GM19395 (cell line): ENCODE measurements at regions not wholly inside any gene's neighbourhood (a gene's known extent, or its start where the extent isn't known, plus 50 kb on each side); places are given as distances from the start of the nearest gene placed in this dataset.
A peak's percentile ranks its signal among the peaks of the same experiment; 100 is the strongest.
"Not testable (repeated sequence)": the region's sequence is repeated elsewhere in the genome, so short reads cannot be mapped to it uniquely, and the experiment has no call there.

Source experiments
- ATAC-seq: cut with Tn5 transposase; IDR thresholded peaks from one replicate; pipeline ENCODE4 v1.9.1; 2021; ENCODE audit warnings: mild to moderate bottlenecking, moderate library complexity; ENCODE audit not compliant: unreplicated experiment

DNA sequence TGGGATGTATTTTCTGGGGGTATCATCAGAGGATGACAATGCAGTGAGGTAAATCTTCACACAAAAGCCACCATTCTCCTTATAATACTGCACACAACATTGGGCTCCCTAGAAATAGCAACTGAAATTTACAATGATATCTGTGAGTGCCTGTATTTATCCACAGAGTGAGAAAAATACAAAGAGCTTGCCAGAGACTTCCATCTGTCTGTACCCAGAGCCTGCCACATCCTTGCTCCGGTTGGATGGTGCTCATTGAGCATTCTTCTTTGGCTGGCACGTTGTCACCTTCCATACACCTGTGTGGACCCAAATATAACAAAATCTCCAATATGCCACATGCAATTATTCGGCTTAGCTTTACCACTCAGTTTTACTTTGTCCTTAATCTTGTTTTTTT lies 189.5 kb upstream of the UFM1 start:
- ATAC-seq, result no peak

DNA sequence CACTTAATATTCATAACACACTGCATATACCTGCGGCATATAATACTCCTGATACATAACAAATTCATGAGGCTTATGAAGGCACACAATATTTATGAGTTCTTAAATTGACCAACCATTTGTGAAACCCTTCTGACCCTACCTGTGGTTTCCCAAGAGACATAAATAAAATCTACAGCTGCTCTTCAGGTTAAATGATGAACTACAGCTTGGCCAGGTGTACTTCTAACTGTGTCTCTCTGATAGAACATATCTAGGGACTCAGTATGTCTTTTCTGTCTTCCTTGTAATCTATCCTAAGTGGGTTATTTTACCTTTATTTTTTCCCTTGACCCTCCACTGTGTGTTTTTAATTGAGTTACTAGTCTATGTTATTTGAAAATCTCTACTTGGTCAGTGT lies 189.9 kb upstream of the UFM1 start:
- ATAC-seq, result no peak

DNA sequence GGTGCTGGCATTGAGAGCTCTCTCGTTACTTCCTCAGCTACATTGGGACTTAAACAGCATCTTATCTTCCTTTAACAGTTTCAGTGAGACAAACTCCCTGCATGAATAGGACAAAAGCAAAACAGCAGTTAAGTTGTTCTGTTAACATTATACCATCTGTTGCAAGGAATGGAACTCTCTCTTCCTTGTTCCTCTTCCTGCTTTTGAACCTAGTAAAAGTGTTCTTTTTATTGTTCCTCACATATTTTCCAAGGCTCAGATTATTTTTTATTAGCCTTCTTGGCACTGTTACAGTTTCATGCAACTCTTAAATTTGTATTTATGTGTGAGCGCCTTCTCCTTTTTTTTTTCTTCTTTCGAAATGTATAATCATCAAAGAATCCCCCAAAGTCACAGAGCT lies 202.6 kb upstream of the UFM1 start:
- no peak for ATAC-seq

DNA sequence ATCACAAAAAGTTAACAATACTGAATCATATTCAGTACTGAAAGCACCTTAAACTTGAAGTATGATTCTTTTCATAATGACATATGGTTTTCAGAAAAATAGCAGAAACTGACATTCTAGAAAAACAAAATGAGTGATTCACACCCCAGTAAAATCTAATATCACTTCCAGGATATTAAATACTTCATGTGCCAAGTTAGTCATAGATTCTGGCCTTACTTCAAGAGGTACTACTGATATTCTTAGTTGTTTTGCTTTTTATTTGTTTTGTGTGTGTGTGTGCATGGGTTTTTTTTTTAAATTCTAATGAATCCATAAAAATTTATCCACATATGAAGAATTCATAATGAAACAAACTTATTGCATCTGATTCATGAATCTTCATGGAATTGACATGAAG lies 207.9 kb upstream of the UFM1 start:
- ATAC-seq, result no peak

DNA sequence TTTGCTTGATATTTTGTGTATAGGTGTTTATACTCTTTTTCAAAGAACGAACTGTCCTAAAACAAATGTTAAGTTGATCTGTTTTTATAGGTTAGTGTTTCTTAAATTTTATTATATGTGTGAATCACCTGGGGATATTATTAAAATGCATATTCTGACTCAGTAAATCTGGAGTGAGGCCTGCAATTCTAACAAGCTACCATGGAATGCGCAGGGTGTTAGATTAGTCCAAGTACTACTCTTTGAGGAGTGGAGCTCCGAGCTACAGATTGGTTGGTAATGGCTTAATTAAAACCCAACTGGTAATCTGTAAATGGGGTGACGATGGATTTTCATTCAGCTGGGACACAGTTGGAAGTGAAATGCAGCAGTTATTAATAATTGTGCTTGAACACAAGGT lies 214.1 kb upstream of the UFM1 start:
- ATAC-seq, result no peak

DNA sequence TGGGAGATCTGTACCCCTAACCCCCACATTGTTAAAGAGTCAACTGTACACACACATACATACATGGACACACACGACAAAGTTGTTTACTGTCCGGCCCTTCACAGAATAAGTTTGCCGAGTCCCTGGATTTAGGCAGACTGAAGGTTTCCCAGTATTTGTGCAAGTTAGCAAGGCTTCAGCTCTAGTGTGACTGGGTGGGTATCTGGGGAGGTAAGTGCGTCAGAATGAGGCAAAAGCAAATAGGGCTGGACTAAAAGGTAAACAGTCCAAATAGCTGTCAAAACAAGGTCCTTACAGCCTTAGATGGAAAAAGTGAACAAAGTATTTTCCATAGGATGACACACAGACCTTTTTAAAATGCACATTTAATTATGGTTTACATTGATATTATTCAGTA lies 228.4 kb upstream of the UFM1 start:
- ATAC-seq, result no peak

DNA sequence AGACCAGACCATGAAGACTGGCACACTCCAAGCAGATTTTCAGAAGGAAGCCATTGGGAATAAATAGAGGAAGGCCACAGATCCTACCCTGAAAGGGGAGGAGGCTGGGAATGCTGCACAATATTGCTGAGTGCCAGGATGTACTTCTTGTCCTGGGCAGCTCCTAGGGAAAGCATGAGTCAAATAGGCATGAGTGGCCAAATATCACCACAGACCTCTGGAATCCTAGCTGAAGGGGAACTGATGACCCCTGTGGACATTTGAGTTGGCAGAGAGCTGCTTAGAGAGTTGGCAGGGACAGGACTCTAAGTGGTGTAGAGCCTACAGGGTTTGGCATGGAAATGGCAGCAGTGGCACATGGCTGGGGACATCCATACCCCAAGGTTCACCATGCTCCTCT lies 234.3 kb upstream of the TRPC4 start:
- no peak for ATAC-seq

DNA sequence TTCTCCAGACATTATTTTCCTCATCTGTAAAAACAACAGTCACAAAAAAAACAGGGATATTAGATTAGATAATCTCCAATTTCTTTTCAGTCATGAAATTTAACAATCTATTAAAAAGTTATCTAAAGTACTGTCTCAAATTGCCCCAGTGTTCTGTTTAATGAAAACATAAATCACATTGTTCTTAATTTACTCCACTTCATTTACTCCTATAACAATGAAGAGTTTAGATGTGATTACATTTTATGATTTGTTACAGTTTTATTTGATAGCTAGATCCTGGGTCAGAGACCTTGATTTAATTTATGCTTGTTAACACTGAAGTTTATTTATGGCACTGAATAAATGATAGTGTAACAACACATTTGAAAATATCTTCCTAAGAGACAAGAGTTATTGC lies 230.2 kb upstream of the TRPC4 start:
- ATAC-seq, result no peak

DNA sequence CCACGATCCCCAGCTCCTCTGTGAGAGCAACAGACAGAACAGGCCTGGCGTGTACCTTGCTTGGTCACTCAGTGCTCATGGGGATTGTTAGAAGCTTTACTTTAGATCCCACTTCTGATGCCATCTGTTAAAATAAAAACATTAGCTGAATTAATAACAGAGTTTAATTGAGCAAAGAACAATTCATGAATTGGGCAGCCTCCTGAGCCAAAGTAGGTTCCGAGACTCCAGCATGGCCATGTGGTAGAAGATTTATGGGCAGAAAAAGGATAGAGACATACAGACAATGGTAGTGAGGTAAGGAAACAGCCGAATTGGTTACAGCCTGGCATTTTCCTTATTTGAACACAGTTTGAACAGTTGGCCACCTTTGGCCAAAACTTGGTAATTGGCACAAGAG lies 223.9 kb upstream of the TRPC4 start:
- no peak for ATAC-seq

- ATAC-seq, result no peak
These were observed 221.3 kb upstream of the TRPC4 start for GRCh38 chr13:38090913-38091312.

- ATAC-seq, result no peak
These were observed 217.1 kb upstream of the TRPC4 start for GRCh38 chr13:38086721-38087120.

DNA sequence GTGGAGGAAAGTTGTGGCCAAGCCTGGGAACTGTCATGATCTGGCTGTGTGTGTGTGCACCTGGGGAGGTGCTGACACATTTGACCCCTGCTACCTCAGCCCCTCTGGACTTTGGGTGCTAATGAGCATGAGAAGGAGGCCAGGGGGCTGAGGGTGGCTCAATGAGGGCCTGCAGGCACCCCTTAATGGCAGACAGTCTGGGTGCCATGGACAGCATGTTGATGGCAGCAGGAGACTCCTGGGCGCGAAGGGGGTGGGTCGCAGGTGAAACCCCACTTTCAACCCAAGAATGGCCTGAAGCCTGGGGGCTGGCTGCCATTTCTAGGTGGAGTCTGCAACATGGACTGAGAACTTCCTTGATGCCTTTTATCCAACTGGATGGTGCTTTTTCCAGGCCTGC lies 216.4 kb upstream of the TRPC4 start:
- no peak for ATAC-seq

DNA sequence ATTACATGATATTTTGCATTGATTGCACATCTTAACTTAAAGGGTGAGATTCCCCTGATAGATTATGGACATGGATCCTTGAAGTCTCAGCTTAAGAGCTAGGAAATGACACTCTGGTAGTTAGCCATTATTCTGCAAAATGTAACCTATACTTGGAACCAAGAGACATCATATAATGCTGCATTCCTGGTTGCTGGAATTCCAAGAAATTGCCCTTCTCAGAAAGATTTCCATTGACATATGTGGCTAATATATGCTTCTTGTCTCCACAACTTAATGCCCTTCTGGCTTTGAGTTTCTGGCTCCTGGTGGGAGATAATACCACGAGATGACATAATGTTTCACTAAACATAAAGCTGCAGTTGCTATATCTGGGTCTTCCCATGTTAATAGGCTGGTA lies 204.4 kb upstream of the TRPC4 start:
- no peak for ATAC-seq

- ATAC-seq, result no peak
These were observed 203.1 kb upstream of the TRPC4 start for GRCh38 chr13:38072696-38073095.

- not testable (repeated sequence) for ATAC-seq
These were observed 201.8 kb upstream of the TRPC4 start for GRCh38 chr13:38071340-38071739.

- ATAC-seq, result no peak
These were observed 184.3 kb upstream of the TRPC4 start for GRCh38 chr13:38053896-38054295.

GRCh38 chr13:38046049-38046376 lies 176.4 kb upstream of the TRPC4 start:
- no peak for ATAC-seq

GRCh38 chr13:38045278-38046048 lies 175.9 kb upstream of the TRPC4 start:
- peak; percentile 74 for ATAC-seq

GRCh38 chr13:38044067-38044466 lies 174.5 kb upstream of the TRPC4 start:
- ATAC-seq, result no peak

- no peak for ATAC-seq
These were observed 173.2 kb upstream of the TRPC4 start for GRCh38 chr13:38042771-38043170.

GRCh38 chr13:38024431-38024830 lies 154.9 kb upstream of the TRPC4 start:
- ATAC-seq, result no peak

DNA sequence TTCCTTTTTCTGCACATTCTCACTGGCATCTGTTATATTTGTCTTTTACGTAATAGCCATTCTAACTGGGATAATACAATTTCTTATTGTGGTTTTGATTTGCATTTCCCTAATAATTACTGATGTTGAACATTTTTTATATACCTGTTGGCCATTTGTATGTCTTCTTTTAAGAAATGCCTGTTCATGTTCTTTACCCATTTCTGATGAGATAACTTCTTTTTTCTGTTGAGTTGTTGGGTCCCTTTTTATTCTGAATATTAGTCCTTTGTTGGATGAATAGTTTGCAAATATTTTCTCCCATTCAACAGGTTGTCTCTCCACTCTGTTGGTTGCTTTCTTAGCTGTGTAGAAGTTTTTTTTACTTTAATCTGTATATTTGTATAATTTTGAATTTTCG lies 147.7 kb upstream of the TRPC4 start:
- no peak for ATAC-seq

DNA sequence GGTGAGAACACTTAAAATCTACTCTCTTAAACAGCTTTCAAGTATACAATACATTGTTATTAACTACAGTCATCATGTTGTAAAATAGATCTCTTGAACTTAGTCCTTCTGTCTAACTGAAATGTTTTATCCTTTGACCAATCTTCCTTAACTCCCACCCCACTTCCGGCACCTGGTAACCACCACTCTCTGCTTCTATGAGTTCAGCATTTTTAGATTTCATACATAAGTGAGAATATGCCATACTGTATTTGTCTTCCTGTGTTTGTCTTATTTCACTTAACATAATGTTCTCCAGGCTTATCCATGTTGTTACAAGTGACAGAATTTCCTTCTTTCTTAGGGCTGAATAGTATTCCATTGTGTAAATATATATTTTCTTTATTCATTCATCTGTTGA lies 144.1 kb upstream of the TRPC4 start:
- no peak for ATAC-seq
